Tibial nerve (tissue), 4 donors: ENCODE measurements at regions not wholly inside any gene's neighbourhood (a gene's known extent, or its start where the extent isn't known, plus 50 kb on each side); places are given as distances from the start of the nearest gene placed in this dataset.
"Not testable (repeated sequence)": the region's sequence is repeated elsewhere in the genome, so short reads cannot be mapped to it uniquely, and the experiment has no call there.

Experiments used
- CTCF ChIP-seq, 5 experiments: fragments of 200-600 bp in 3 of 5; fragments of 450-650 bp in 2 of 5; sonication (generic) in 3 of 5; IDR thresholded peaks; one replicate each; pipeline ENCODE4 v1.5.1; 2016 to 2019; ENCODE audit warnings: antibody characterized with exemption in 5 of 5, mild to moderate bottlenecking in 3 of 5, moderate library complexity in 2 of 5
- EP300 ChIP-seq, 2 donors: sonication (generic); formaldehyde crosslinking; IDR thresholded peaks; one replicate each; pipeline ENCODE4 v1.6.1; 2017; ENCODE audit warnings: antibody characterized with exemption in 2 of 2, mild to moderate bottlenecking in 1 of 2
- POLR2A ChIP-seq, 2 donors: fragments of 450-650 bp; IDR thresholded peaks; one replicate each; pipeline ENCODE4 v1.6.1; 2017; ENCODE audit warnings: antibody characterized with exemption in 2 of 2, mild to moderate bottlenecking in 2 of 2, moderate library complexity in 2 of 2

DNA sequence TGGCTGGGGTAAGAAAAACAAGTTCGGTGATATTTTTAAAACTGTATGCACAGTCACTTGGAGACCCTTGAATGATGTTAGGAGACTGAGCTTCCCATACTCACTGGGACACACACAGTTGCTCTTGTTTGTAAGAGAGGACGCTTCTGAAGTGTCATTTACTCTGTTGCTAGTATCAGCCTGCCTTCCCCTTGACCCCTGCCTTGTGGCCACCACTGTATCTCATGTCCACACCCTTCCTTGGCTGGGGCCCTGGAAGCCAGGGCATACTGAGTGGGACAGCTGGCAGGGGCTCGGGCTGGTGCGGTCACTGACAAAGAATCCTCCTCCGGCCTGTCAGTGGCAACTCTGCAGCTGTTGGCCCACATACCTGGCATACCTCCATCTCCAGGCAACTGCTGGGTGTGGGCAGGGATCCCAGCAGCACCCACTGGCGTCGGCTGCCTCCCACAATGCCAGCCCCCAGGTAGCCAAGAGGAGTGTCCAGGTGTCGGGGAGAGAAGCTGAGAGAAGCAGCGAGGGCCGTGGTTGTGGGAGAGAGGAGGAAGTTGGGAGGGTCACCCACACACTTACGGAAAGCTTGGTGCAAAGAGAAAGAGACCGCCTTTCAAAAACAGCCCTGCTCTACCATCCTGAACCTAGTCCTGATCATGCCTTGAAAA, 58.2 kb upstream of the NBPF15 start:
- not testable (repeated sequence) for TF ChIP-seq CTCF, POLR2A, EP300 (IDR thresholded peaks at IDR 0.05)
